ENCODE measurements at regions not wholly inside any gene's neighbourhood (a gene's known extent, or its start where the extent isn't known, plus 50 kb on each side); places are given as distances from the start of the nearest gene placed in this dataset.
"Not testable (repeated sequence)": the region's sequence is repeated elsewhere in the genome, so short reads cannot be mapped to it uniquely, and the experiment has no call there.

- H3K27me3 Mint-ChIP-seq, result no peaks in the 10 kb centered on the region
- H3K36me3 Mint-ChIP-seq, result no peaks in the 10 kb centered on the region
- H3K4me3 Mint-ChIP-seq, result no peak overlapping the region
- ChIA-PET POLR2A (no interaction called here), CTCF (no interaction called here)
- intact Hi-C loops (cut with micrococcal nuclease), result no loop called here
- no peaks in the 10 kb centered on the region for H3K9me3 Mint-ChIP-seq
- no peak overlapping the region for H3K27ac Mint-ChIP-seq
- H3K4me1 Mint-ChIP-seq (ENCODE audit: low read depth), result no peaks in the 10 kb centered on the region
- no peak for DNase-seq
Observed at GRCh38 chr2:107700073-107700472, 126.6 kb upstream of the RGPD4 start.

GRCh38 chr2:107711941-107712340, 114.8 kb upstream of the RGPD4 start:
- no peak overlapping the region for H3K27ac Mint-ChIP-seq
- POLR2A ChIA-PET, result no interaction called here

GRCh38 chr2:107712857-107713256, 113.8 kb upstream of the RGPD4 start:
- Mint-ChIP-seq H3K4me3 (no peak overlapping the region), H3K27ac (no peak overlapping the region)

More at GRCh38 chr2:107711941-107712340, 114.8 kb upstream of the RGPD4 start:
- peaks cover 4% of the 10 kb centered on the region for H3K9me3 Mint-ChIP-seq
- H3K36me3 Mint-ChIP-seq, result no peaks in the 10 kb centered on the region
- no peaks in the 10 kb centered on the region for H3K27me3 Mint-ChIP-seq
- DNase-seq, result no peak
- no peak overlapping the region for H3K4me3 Mint-ChIP-seq
- intact Hi-C loops (cut with micrococcal nuclease), result no loop called here
- CTCF ChIA-PET, result interaction anchor here (0.6 kb wide), 1 partner anchor 1075 kb away, joined by 4 read pairs; no protein-coding TSS in a partner anchor
- H3K4me1 Mint-ChIP-seq (ENCODE audit: low read depth), result peaks cover 4% of the 10 kb centered on the region

GRCh38 chr2:107717661-107718060, 109.0 kb upstream of the RGPD4 start:
- Mint-ChIP-seq H3K36me3 (no peaks in the 10 kb centered on the region), H3K27ac (no peak overlapping the region), H3K27me3 (no peaks in the 10 kb centered on the region), H3K4me1 (ENCODE audit: low read depth) (peaks cover 4% of the 10 kb centered on the region), H3K9me3 (no peaks in the 10 kb centered on the region), H3K4me3 (no peak overlapping the region)
- ChIA-PET POLR2A (no interaction called here), CTCF (no interaction called here)
- intact Hi-C loops (cut with micrococcal nuclease), result no loop called here
- no peak for DNase-seq

More at GRCh38 chr2:107712857-107713256, 113.8 kb upstream of the RGPD4 start:
- intact Hi-C loops (cut with micrococcal nuclease), result no loop called here
- peaks cover 4% of the 10 kb centered on the region for H3K9me3 Mint-ChIP-seq
- DNase-seq, result no peak
- H3K36me3 Mint-ChIP-seq, result no peaks in the 10 kb centered on the region
- peaks cover 4% of the 10 kb centered on the region for H3K4me1 Mint-ChIP-seq (ENCODE audit: low read depth)
- ChIA-PET POLR2A (no interaction called here), CTCF (no interaction called here)
- no peaks in the 10 kb centered on the region for H3K27me3 Mint-ChIP-seq

- Mint-ChIP-seq H3K4me3 (no peak overlapping the region), H3K27ac (no peak overlapping the region), H3K27me3 (no peaks in the 10 kb centered on the region), H3K4me1 (ENCODE audit: low read depth) (no peaks in the 10 kb centered on the region), H3K9me3 (no peaks in the 10 kb centered on the region), H3K36me3 (no peaks in the 10 kb centered on the region)
- intact Hi-C loops (cut with micrococcal nuclease), result no loop called here
- no peak for DNase-seq
- CTCF ChIA-PET, result no interaction called here
- POLR2A ChIA-PET, result no interaction called here
Observed at GRCh38 chr2:107719141-107719540, 107.6 kb upstream of the RGPD4 start.

GRCh38 chr2:107719836-107720235, 106.9 kb upstream of the RGPD4 start:
- intact Hi-C loops (cut with micrococcal nuclease), result no loop called here
- Mint-ChIP-seq H3K4me3 (no peak overlapping the region), H3K27me3 (no peaks in the 10 kb centered on the region), H3K4me1 (ENCODE audit: low read depth) (no peaks in the 10 kb centered on the region), H3K27ac (no peak overlapping the region), H3K9me3 (peaks cover 2% of the 10 kb centered on the region), H3K36me3 (no peaks in the 10 kb centered on the region)
- no peak for DNase-seq
- ChIA-PET POLR2A (no interaction called here), CTCF (no interaction called here)

- DNase-seq, result no peak
- no peaks in the 10 kb centered on the region for H3K36me3 Mint-ChIP-seq
- ChIA-PET POLR2A (no interaction called here), CTCF (no interaction called here)
- no peaks in the 10 kb centered on the region for H3K4me1 Mint-ChIP-seq (ENCODE audit: low read depth)
- intact Hi-C loops (cut with micrococcal nuclease), result no loop called here
- no peaks in the 10 kb centered on the region for H3K27me3 Mint-ChIP-seq
- peaks cover 4% of the 10 kb centered on the region for H3K9me3 Mint-ChIP-seq
- H3K27ac Mint-ChIP-seq, result no peak overlapping the region
- no peak overlapping the region for H3K4me3 Mint-ChIP-seq
Observed at GRCh38 chr2:107721178-107721577, 105.5 kb upstream of the RGPD4 start.

GRCh38 chr2:107721586-107721985, 105.1 kb upstream of the RGPD4 start:
- DNase-seq, result no peak
- ChIA-PET POLR2A (no interaction called here), CTCF (no interaction called here)
- H3K4me3 Mint-ChIP-seq, result no peak overlapping the region
- peaks cover 4% of the 10 kb centered on the region for H3K9me3 Mint-ChIP-seq
- no peaks in the 10 kb centered on the region for H3K4me1 Mint-ChIP-seq (ENCODE audit: low read depth)
- no peaks in the 10 kb centered on the region for H3K27me3 Mint-ChIP-seq
- intact Hi-C loops (cut with micrococcal nuclease), result no loop called here
- no peak overlapping the region for H3K27ac Mint-ChIP-seq
- no peaks in the 10 kb centered on the region for H3K36me3 Mint-ChIP-seq

GRCh38 chr2:107725824-107726223, 100.9 kb upstream of the RGPD4 start:
- POLR2A ChIA-PET; intact Hi-C loops (cut with micrococcal nuclease): not testable (repeated sequence)

GRCh38 chr2:107727318-107727717, 99.4 kb upstream of the RGPD4 start:
- intact Hi-C loops (cut with micrococcal nuclease), result no loop called here
- CTCF ChIA-PET, result no interaction called here
- H3K27me3 Mint-ChIP-seq, result no peaks in the 10 kb centered on the region
- H3K4me3 Mint-ChIP-seq, result no peak overlapping the region
- no peak for DNase-seq
- POLR2A ChIA-PET, result no interaction called here
- H3K36me3 Mint-ChIP-seq, result no peaks in the 10 kb centered on the region
- peaks cover 4% of the 10 kb centered on the region for H3K9me3 Mint-ChIP-seq
- no peaks in the 10 kb centered on the region for H3K4me1 Mint-ChIP-seq (ENCODE audit: low read depth)
- no peak overlapping the region for H3K27ac Mint-ChIP-seq

More at GRCh38 chr2:107725824-107726223, 100.9 kb upstream of the RGPD4 start:
- H3K4me1 Mint-ChIP-seq (ENCODE audit: low read depth); CTCF ChIA-PET; H3K9me3 Mint-ChIP-seq; H3K27ac Mint-ChIP-seq; H3K4me3 Mint-ChIP-seq; H3K27me3 Mint-ChIP-seq; DNase-seq; H3K36me3 Mint-ChIP-seq: not testable (repeated sequence)

- no peaks in the 10 kb centered on the region for H3K36me3 Mint-ChIP-seq
- peaks cover 4% of the 10 kb centered on the region for H3K9me3 Mint-ChIP-seq
- ChIA-PET CTCF (no interaction called here), POLR2A (no interaction called here)
- no peak for DNase-seq
- H3K4me3 Mint-ChIP-seq, result no peak overlapping the region
- no peak overlapping the region for H3K27ac Mint-ChIP-seq
- H3K4me1 Mint-ChIP-seq (ENCODE audit: low read depth), result no peaks in the 10 kb centered on the region
- H3K27me3 Mint-ChIP-seq, result no peaks in the 10 kb centered on the region
- intact Hi-C loops (cut with micrococcal nuclease), result no loop called here
Observed at GRCh38 chr2:107728586-107728985, 98.1 kb upstream of the RGPD4 start.

GRCh38 chr2:107729440-107729839, 97.3 kb upstream of the RGPD4 start:
- Mint-ChIP-seq H3K36me3 (no peaks in the 10 kb centered on the region), H3K9me3 (peaks cover 4% of the 10 kb centered on the region), H3K27me3 (no peaks in the 10 kb centered on the region), H3K27ac (no peak overlapping the region), H3K4me1 (ENCODE audit: low read depth) (no peaks in the 10 kb centered on the region), H3K4me3 (no peak overlapping the region)
- ChIA-PET POLR2A (no interaction called here), CTCF (no interaction called here)
- DNase-seq, result no peak
- intact Hi-C loops (cut with micrococcal nuclease), result no loop called here

- Mint-ChIP-seq H3K27me3 (no peaks in the 10 kb centered on the region), H3K27ac (no peak overlapping the region), H3K4me1 (ENCODE audit: low read depth) (no peaks in the 10 kb centered on the region), H3K4me3 (no peak overlapping the region), H3K9me3 (no peaks in the 10 kb centered on the region), H3K36me3 (no peaks in the 10 kb centered on the region)
- ChIA-PET CTCF (no interaction called here), POLR2A (no interaction called here)
- intact Hi-C loops (cut with micrococcal nuclease), result no loop called here
- no peak for DNase-seq
Observed at GRCh38 chr2:107730898-107731297, 95.8 kb upstream of the RGPD4 start.

GRCh38 chr2:107731435-107731834, 95.3 kb upstream of the RGPD4 start:
- intact Hi-C loops (cut with micrococcal nuclease), result no loop called here
- H3K4me3 Mint-ChIP-seq, result no peak overlapping the region
- no peaks in the 10 kb centered on the region for H3K9me3 Mint-ChIP-seq
- no peaks in the 10 kb centered on the region for H3K27me3 Mint-ChIP-seq
- no peaks in the 10 kb centered on the region for H3K4me1 Mint-ChIP-seq (ENCODE audit: low read depth)
- no peak overlapping the region for H3K27ac Mint-ChIP-seq
- ChIA-PET POLR2A (no interaction called here), CTCF (no interaction called here)
- DNase-seq, result no peak
- no peaks in the 10 kb centered on the region for H3K36me3 Mint-ChIP-seq
